ENCODE measurements at regions not wholly inside any gene's neighbourhood (a gene's known extent, or its start where the extent isn't known, plus 50 kb on each side); places are given as distances from the start of the nearest gene placed in this dataset.

DNA sequence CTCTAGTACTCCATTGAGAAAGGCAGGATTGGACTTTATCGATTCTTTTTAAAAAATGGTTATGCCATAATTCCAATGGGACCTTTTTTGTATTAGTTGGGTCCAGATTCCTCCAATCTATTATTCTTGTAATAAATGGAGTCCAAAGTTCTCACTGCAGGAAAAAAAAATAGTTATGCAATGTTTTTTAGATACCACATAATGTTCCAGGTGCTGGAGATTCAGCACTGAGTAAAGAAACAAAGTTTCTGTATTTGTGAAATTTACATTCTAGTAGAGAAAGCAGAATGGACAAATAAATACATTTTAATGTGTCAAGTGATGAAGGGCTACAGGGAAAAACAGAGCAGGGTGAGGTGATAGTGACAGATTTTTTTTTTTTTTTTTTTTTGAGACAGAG, 78.5 kb upstream of the MYCN start:
- TF ChIP-seq, protein P1, sequence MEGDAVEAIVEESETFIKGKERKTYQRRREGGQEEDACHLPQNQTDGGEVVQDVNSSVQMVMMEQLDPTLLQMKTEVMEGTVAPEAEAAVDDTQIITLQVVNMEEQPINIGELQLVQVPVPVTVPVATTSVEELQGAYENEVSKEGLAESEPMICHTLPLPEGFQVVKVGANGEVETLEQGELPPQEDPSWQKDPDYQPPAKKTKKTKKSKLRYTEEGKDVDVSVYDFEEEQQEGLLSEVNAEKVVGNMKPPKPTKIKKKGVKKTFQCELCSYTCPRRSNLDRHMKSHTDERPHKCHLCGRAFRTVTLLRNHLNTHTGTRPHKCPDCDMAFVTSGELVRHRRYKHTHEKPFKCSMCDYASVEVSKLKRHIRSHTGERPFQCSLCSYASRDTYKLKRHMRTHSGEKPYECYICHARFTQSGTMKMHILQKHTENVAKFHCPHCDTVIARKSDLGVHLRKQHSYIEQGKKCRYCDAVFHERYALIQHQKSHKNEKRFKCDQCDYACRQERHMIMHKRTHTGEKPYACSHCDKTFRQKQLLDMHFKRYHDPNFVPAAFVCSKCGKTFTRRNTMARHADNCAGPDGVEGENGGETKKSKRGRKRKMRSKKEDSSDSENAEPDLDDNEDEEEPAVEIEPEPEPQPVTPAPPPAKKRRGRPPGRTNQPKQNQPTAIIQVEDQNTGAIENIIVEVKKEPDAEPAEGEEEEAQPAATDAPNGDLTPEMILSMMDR (IDR thresholded peaks at IDR 0.05) = no peak
- TF ChIP-seq POLR2A (IDR thresholded peaks at IDR 0.05) = no peak
- intact Hi-C loops (cut with DNase I; ENCODE audit: low total_unique reads) = no loop called here
- DNase-seq = no peak

DNA sequence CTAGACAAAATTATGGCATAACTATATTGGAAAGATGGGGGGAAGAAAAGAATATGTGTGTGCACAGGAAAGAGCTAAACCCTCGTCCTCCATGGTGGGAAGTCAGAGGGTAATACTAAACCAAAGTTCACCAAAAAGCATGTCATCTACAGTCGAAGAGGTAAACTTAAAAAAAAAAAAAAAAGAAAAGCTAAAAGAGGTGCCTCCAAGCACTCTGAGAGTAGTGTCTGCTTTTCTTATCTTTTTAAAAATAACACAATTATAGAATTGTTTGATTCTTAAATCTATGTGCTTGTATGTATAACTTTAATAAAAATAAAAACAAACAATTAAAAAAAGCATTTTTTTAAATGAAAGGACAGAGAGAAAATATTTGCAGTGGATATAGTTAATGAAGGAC, 77.3 kb upstream of the MYCN start:
- H3K36me3 ChIP-seq = no peaks in the 10 kb centered on the region
- intact Hi-C loops (cut with DNase I; ENCODE audit: low total_unique reads) = no loop called here
- H3K4me1 ChIP-seq = no peaks in the 10 kb centered on the region
- H3K27ac ChIP-seq = no peak overlapping the region
- no peaks in the 10 kb centered on the region for H3K9me3 ChIP-seq
- H3K4me3 ChIP-seq = no peak overlapping the region
- no peak for DNase-seq
- TF ChIP-seq POLR2A (IDR thresholded peaks at IDR 0.05) = no peak
- TF ChIP-seq, protein P1 (IDR thresholded peaks at IDR 0.05) = no peak
- no peaks in the 10 kb centered on the region for H3K27me3 ChIP-seq

More for the DNA sequence above, 78.5 kb upstream of the MYCN start:
- Histone ChIP-seq H3K4me1 (no peaks in the 10 kb centered on the region), H3K4me3 (no peak overlapping the region), H3K27me3 (no peaks in the 10 kb centered on the region), H3K27ac (no peak overlapping the region), H3K36me3 (no peaks in the 10 kb centered on the region), H3K9me3 (no peaks in the 10 kb centered on the region)

DNA sequence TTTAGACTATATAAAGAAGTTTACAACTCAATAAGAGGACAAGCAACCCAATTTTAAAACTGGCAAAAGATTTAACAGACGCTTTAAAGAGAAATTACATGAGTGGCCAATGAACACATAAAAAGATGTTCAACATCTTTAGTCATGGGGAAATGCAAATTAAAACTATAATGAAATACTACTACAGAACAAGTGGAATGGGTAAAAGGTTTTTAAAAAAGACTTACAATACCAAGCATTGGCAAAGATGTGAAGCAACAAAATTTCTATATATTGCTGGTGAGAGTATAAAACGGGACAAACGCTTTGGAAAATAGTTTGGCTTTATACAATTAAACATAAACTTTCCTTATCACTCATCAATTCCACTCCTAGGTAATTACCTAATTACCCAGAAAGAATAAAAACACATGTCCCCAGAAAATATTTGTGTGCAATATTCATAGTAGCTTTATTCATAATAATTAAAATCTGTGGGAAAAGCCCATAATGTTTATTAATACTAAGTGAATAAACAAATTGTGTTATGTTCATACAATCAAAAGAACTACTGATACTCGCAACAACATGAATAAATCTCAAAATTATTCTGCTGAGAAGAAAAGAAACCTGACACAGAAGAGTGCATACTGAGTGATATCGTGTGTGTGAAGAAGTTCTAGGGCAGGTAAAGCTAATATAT, 76.7 kb upstream of the MYCN start:
- TF ChIP-seq, protein P1 (IDR thresholded peaks at IDR 0.05) = no peak
- no peak for TF ChIP-seq POLR2A (IDR thresholded peaks at IDR 0.05)

DNA sequence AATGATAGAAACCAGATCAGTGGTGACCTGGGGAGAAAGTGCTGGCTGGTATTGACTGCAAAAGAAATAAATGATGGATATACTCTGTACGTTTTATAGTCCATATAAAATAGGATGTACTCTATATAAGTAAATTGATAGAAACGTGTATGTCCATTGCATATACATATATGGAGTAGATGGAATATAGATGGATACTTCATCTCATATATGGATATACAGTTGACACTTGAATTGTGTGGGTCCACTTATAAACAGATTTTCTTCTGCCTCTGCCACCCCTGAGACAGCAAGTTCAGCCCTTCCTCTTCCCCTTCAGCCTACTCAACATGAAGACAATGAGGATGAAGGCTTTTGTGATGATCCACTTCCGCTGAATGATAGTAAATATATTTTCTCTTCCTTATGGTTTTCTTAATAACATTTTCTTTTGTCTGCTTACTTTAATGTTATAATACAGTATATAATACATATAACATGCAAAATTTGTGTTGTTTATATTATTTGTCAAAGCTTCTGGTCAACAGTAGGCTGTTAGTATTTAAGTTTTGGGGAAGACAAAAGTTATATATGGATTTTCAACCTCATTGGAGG, 76.1 kb upstream of the MYCN start:
- no peak for DNase-seq
- Histone ChIP-seq H3K9me3 (no peaks in the 10 kb centered on the region), H3K36me3 (no peaks in the 10 kb centered on the region), H3K27me3 (no peaks in the 10 kb centered on the region), H3K27ac (no peak overlapping the region), H3K4me3 (no peak overlapping the region), H3K4me1 (no peaks in the 10 kb centered on the region)
- intact Hi-C loops (cut with DNase I; ENCODE audit: low total_unique reads) = no loop called here
- TF ChIP-seq, protein P1 (IDR thresholded peaks at IDR 0.05) = no peak
- TF ChIP-seq POLR2A (IDR thresholded peaks at IDR 0.05) = no peak

More for the DNA sequence above, 76.7 kb upstream of the MYCN start:
- no peak overlapping the region for H3K27ac ChIP-seq
- H3K4me1 ChIP-seq = no peaks in the 10 kb centered on the region
- intact Hi-C loops (cut with DNase I; ENCODE audit: low total_unique reads) = no loop called here
- H3K9me3 ChIP-seq = no peaks in the 10 kb centered on the region
- no peak overlapping the region for H3K4me3 ChIP-seq
- no peaks in the 10 kb centered on the region for H3K36me3 ChIP-seq
- no peak for DNase-seq
- H3K27me3 ChIP-seq = no peaks in the 10 kb centered on the region

DNA sequence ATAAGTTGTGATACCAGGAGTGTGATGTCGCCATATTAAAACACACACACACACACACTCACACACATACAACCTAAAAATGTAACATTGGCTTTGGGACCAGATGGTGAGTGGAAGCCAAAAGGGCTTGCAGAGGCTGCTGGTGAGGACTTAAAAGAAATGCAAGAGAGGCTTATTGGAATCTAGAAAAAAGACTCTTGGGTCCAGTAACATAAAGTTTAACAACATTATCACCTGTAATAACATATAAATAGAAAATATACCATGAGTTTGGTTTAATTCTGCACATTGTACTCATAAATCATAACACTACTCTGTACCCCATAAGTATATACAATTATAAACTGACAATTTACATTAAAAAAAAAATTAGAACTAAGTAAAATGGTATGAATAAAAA, 74.4 kb upstream of the MYCN start:
- Histone ChIP-seq H3K9me3 (no peaks in the 10 kb centered on the region), H3K27me3 (no peaks in the 10 kb centered on the region), H3K27ac (no peak overlapping the region), H3K4me3 (no peak overlapping the region), H3K36me3 (no peaks in the 10 kb centered on the region), H3K4me1 (no peaks in the 10 kb centered on the region)
- intact Hi-C loops (cut with DNase I; ENCODE audit: low total_unique reads) = no loop called here
- no peak for DNase-seq
- TF ChIP-seq POLR2A (IDR thresholded peaks at IDR 0.05) = no peak

Measured in uterus (tissue), 3 donors.